ENCODE measurements at regions not wholly inside any gene's neighbourhood (a gene's known extent, or its start where the extent isn't known, plus 50 kb on each side); places are given as distances from the start of the nearest gene placed in this dataset.
"Not testable (repeated sequence)": the region's sequence is repeated elsewhere in the genome, so short reads cannot be mapped to it uniquely, and the experiment has no call there.

DNA sequence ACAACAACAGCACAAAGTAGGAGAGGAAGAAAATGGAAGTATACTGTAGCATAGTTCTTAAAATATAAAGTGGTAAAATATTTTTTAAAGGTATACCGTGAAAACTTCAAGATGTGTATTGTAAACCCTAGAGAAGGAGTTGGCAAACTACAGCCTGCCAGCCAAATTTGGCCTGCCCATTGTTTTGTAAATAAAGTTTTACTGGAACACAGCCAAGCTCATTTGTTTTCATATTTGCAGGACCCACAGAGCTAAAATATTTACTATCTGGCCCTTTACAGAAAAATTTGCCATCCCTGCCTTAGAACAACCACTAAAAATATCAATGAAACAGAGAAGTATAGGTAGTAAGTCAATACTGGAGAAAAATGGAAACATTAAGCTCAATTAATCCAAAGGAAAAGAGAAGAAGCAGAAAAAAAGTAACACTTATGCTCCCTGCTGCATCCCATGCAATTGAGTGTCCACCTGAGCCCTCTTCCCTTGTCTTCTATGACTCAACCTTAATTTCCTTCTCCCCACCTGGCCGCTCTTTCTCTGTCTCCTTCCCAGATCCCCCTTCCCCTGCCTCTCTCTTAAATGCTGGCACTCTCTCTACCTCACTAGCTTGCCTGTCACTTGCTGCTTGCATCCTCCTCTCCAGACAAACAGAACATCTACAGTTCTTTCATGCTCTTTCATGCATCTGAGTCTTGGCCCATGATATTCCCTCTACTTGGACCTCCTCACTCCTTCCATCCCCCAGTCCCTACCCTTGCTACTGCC, 50.6 kb upstream of the FER start:
- no peak for DNase-seq

DNA sequence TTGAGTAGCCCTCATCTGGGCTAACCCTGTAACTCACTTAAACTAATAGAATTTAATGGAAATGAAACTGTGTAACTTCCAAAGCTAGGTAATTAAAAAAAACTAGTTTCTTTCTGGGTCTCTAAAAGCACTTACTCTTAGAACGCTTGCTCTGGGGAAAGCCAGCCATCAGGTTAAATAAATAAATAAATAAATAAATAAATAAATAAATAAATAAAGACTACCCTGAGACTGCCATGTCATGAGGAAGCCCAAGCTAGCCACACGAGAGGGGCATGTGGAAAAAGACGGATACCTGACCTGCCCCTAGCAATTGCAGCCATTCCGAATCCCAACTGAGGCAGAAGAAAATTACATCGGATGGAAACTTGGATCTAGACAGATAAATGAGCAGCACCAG, 51.3 kb upstream of the FER start:
- DNase-seq, result no peak

DNA sequence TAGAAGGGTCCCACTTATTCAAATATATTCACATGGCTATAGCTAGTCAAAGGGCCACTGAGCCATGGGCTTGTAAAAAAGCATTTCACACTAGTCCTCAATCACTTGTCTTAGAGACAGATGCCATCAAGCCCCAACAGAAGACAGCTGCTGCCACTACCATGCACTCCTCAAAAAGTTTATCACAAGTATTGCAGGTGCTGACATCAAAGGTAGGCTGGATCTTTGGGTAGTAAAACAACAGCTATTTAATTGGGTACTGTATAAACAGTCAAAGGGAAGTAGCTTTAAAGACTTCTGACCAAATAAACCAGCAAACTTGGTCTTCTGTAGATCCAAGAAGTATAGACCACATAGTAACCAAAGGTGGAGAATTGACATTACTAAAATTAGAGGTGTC, 59.2 kb upstream of the FER start:
- DNase-seq, result no peak

DNA sequence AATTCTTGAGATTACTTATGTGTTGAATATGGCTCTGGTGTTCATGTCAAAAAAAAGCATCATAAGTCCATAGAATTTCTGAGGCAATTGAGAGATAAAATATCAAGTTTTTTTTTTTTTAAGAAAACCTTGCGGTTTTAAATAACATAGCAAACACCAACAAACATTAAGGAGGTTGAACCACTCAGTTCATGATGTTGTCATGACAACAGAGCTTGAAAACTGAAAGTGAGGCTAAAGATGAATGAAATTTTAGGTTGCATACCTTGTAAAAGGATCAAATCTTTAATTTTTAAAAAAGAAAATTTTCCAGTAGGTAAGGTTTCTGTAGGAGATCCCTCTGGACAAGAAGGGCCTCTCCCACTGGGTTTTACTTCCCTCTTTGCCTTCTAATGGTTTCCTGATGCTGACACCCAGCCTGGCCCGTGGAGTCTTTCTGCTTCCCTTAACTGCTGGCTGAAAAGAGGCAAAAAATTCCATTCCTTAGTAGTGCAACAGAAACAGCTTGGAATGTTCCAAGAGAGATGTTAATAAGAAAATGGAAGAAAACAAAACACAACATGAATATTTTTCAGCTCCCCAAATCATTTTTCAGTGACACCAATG, 60.0 kb upstream of the FER start:
- peak in 1 of 56 donors; percentile 14 for DNase-seq

DNA sequence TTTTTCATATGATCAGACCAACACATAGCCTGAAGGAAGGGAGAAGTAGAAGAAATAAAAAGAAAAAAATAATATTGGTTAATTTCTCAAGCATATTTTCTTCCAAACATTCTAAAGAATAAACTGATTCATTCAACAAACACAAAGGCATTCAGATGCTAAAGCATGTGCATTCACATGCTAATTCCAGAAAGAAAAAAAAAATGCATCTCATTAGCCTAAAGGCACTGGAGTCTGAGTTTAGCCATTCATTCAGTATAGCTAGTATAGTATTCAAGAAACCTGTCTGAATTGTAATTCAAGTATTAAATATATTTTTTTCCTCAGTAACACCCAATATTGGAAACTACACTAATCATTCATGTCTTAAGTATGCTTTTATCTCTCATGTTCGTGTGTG, 61.0 kb upstream of the FER start:
- no peak for DNase-seq

DNA sequence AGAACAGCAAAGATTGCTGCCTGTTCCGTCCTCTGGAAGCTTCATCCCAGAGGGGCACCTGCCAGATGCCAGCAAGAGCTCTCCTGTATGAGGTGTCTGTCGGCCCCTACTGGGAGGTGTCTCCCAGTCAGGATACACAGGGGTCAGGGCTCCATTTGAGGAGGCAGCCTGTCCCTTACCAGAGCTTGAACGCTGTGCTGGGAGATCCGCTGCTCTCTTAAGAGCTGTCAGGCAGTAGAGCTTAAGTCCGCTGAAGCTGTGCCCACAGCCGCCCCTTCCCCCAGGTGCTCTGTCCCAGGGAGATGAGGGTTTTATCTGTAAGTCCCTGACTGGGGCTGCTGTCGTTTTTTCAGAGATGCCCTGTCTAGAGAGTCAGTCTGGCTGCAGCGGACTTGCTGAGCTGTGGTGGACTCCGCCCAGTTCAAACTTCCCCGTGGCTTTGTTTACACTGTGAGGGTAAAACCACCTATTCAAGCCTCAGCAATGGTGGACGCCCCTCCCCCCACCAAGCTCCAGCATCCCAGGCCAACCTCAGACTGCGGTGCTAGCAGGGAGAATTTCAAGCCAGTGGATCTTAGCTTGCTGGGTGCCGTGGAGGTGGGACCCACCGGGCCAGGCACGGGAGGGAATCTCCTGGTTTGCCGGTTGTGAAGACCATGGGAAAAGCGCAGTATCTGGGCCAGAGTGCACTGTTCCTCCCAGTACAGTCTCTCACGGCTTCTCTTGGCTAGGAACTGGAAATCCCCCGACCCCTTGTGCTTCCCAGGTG, 62.1 kb upstream of the FER start:
- not testable (repeated sequence) for DNase-seq

DNA sequence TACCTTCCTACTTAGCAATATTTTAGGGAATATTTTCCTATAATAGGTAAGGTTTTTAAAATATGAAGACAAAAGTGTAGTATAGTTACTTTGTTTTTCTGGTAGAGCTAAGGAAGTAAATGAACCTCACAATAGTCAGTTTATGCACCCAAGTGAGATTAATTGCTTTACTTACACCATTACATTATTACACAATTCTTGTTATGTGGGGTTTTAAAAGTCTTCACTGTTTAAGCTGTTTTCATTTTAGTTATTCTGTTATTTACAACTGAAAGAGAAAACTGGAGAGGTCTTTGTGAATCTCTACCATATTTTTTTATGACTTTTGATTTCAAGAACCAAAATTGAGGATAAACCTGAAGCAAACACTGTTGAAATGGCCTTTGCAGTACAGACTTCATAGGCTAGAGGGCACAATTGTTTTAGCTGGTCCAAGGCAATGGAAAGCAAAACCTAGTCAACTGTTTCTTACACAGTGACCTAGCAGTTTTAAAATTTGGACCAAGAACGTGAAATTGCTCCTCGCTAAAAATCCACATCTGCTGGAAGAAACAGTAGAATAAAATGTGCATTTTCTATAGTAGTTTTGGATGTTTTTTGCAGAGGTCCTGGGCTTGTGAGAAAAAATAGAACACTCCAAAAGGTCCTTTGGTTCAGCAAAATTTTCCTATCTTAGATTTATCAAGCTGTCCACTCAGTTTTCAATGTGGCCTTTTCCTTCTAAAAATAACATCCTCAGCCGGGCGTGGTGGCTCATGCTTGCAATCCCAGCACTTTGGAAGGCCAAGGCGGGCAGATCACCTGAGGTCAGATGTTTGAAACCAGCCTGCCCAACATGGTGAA, 66.4 kb upstream of the FER start:
- DNase-seq, result peak in 12 of 56 donors; percentile 1 to 42 (median 7)

DNA sequence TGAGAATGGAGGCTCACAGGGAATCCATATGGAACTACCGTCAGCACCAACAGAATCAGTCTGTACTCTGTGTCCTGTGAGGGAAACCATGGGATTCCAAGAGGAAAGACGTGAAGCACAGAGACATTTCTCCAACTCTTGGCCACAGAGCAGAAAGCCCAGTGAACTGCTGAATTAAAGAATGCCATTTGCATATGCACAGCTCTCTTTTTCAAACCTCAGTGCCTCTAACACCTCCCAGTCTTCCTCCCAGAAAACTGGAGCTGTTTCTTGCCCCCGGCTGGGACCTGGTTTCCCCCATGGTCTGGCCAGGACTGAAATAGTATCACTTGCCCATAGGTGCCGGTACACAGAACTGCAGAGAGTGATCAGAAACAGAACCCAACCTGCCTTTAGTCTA, 69.6 kb upstream of the FER start:
- DNase-seq, result no peak

DNA sequence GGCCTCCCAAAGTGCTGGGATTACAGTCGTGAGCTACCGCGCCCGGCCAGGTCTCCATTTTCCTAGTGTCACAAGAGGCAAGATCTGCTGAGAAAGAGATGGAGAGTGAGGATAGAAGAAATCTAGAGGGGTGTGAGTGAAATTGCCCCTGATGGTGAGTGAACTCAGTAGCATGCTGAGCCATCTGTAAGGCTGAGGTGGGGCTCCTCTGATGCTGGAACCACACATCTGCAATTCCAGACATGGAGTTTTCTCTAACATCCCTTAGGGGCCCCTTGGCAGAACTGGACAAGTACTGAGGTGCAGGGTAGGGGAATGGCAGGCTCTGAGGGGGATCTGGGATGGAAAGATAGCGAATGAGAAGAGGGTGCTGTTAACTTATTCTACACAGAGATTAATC, 72.0 kb upstream of the FER start:
- DNase-seq, result no peak

DNA sequence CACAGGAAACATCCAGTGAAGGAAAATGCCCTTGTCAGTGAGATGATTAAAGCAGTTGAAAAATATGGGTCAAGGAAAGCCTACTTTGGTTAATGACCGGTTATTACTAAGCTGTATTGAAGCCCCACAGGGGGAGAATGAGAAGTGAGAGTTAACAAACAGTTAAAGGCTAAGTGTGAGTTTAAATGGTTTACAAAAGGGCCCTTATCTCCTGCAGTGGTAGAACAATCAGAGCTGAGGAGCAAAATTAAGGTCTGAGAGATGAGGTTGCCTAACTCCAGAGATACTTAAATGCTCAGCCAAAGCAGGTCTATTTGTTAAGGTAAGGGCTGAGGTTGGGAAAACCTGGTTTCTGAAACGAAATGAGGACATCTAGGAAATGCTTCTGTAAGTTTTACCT, 75.1 kb upstream of the FER start:
- no peak for DNase-seq

DNA sequence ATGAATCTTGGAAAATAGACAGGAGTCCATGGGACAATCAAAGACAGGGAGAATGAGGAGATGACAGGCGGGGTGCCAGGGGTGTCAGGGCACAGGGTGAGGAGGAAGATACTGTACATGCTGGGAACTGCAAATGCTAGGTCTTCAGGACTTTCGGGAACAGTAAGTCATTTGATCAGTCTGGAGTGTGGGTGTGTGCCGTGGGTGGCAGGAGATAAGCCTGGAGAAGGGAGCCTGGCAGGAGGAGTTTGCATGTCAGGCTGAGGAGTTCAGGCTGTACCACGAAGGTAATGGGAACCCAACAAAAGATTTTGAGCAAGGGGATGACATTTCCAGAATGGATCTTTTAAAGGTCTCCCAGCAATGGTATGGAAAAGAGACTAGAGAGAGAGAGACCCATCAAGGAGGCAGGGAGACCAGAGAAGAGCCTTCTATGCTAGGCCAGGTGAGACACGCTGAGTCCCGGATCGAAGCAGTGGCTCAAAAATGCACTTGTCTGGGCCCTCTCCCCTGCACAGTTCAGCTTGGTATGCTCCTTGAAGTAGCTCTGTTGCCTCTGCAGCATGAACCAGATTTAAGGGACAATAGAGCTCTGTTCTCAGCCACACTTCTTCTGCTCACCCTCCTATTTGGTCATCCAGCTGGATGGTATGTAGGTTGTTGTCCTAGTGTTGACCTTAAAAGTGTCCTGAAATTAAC, 77.0 kb upstream of the FER start:
- peak in 35 of 56 donors; percentile 3 to 73 (median 38) for DNase-seq

DNA sequence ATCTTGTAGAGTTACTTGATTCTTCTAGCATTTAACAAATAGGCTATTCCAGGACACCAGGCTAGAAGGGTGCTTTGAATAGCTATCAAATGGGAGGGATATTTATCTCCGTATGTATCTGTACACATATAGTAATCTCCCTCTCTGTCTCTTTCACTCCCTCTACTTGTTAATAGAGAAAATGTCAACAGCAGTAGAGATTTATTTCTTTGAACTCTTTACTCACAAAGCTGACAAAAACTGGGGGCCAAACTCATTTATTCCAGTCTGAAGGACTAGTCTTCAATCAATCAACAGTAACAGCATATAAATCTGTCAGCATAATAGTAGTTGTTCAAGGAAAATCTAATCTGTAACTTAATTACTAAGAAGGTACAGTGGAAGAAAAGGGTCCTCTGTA, 78.2 kb upstream of the FER start:
- no peak for DNase-seq

DNA sequence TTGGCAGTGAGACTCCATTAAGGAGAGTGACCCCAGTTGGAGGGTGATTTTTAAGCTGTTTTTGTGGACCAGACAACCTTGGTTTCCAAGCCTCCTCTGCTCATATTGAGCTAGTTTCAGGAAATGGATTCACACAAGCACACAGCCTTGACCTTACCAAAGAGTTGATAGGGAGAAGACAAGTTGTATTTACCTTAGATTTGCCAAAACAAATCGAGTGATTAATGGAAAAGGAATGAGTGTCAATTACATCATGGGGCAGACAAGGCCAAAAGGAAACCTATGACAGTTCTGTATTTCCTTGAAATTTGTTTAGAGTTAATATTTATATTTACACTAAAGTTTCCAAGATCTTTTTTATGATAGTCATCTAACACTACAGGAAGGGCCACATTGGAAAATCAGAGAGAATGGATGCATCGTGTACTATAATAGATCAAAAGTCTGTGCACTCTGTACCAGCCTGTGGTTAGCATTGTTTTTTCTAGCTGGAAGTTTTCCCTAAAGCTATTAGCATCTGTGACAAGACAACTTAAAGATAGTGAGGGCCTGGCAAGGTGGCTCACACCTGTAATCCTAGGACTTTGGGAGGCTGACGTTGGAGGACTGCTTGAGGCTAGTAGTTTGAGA, 86.0 kb upstream of the FER start:
- DNase-seq, result no peak

DNA sequence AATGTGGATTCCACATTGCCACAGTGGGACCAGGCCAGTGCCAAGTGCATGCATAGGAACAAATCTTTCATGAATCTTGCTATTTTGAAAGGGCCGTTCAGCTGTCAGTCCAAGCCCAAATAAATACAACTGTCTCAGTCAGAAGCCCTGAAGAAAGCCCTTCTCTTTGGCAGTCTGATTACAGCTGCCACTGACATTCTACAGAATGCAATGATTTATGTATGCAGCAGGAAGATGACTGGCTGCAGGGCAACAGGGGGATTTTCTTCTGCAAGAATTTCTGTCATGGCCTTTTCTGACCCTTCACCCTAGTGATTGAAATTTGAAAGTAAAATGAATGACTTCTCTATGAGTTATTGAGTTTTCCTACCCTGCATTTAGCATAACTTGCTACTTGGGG, 86.7 kb upstream of the FER start:
- no peak for DNase-seq

DNA sequence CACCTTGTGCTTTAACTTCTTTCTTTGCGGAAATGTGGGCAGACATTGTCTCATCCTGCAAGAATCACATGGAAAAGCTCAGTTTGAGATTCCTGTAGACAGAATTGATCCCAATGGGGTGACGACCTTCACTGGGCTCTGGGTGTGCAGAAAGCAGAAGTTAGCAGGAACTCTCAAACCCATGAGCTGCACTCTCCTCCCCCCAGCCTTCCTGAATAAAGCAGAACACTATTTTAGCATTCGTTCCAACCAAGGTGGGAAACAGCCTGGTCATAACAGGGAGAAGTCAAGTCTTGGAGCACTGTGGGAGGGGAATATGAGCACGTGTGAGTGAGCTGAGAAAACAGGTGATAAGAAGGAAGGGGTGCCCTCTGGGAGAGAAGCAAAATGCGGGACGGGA, 87.4 kb upstream of the FER start:
- no peak for DNase-seq

DNA sequence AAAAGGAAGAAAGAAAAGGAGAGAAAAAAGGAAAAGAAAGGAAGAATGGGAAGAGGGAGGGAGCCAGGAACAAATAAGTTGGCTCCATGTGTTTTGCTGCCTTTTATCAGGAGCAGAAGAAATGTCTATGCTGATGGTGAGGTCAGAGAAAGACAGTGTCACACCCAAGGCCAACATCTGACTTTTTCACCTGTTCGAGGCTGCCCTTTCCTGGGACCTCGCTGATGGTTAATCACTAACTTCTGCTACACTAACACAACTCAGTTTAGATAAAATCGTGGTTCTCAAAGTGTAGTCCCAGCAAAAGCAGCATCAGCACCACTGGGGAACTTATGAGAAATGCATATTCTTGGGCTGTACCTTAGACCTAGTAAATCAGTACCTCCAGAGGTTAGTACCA, 88.2 kb upstream of the FER start:
- DNase-seq, result no peak

DNA sequence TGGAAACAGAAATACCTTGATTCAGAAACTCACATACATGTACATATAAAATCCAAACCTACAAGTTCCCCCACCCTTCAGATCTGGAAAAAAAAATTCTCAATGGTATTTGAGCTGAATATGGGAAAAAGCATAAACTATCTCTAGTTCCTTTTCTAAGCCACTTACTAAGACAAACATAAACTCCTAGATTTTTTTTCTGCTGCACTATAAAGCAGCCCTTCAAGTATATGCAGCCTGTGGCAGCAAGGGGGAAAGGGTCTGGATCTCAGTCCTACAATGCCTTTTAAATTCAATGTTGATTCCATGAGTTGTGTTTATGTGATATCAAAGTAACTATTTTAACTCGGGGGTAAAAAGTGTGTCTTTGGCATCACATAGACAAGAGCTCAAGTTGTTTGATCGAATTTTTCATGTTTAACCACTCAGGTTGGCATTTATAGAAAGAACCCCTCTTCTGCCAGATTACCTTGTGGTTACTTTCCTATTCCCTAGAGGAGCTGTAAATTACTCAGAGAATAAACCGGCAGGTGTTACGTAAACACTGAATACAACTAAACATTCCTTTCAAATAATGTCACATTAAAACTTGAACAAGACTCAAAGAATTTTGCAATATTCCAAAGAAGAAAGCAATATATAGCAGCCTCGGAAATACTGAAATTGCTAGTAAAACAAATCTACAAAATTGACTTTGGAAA, 91.8 kb upstream of the FER start:
- no peak for DNase-seq

DNA sequence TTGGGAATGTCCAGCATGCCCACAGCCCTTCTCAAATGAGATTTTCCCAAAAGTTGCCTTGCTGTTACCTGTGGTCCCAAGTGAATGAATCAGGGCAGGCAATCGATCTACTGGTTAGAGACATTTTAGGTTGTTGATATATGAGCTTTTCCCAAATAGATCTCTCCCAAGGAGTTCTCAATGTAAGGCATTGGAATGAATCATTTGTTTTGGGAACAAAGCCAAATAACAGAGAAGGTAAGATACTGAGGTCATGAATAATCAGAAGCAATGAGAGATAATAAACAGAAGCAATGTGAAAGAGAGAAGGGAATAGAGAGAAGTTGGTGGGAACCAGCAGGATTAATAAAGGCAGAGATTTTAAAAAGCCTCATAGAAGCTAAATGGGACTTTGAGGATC, 93.6 kb upstream of the FER start:
- DNase-seq, result no peak

DNA sequence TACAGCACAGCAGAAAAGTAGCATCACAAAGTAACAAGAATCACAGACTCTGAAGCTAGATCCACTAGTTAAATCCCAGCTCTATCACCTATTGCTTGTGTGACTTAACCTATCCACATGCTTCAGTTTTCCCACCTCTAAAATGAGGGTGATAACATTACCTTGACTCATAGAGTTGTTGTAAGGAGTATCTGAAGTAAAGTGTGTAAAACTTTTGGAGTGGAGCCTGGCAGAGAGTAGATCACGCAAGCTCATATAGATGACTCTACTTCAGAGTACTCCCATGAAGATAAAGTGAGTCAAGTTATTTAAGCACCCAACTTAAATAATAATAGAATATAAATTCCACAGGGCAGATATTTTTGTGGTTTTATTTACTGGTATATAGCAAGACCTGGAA, 94.5 kb upstream of the FER start:
- DNase-seq, result no peak

DNA sequence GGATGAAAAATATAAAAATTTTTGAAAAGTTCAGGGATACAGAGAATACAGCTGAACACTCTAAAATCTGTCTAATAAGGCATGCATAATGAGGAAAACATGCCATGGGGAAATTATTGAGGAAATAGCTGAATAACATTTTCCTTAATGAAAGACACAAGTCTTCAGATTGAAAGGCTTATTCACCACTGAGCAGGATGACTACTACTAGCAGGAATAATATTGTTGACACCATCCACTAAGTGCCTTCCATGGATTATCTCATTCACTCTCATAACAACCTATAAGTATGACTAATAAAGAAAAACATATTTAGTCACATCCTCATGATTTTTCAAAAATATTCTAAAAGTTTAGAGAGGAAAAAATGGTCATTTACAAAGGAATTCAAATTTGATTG, 96.7 kb upstream of the FER start:
- DNase-seq, result no peak

Measured in nucleus accumbens (tissue), 56 donors.